GM19395 (cell line): ENCODE measurements at regions not wholly inside any gene's neighbourhood (a gene's known extent, or its start where the extent isn't known, plus 50 kb on each side); places are given as distances from the start of the nearest gene placed in this dataset.
A peak's percentile ranks its signal among the peaks of the same experiment; 100 is the strongest.

Source experiments
- ATAC-seq: cut with Tn5 transposase; IDR thresholded peaks from one replicate; pipeline ENCODE4 v1.9.1; 2021; ENCODE audit warnings: mild to moderate bottlenecking, moderate library complexity; ENCODE audit not compliant: unreplicated experiment

- peak; percentile 77 for ATAC-seq
Observed at GRCh38 chr4:112031712-112032328, 113.4 kb upstream of the FAM241A start.

DNA sequence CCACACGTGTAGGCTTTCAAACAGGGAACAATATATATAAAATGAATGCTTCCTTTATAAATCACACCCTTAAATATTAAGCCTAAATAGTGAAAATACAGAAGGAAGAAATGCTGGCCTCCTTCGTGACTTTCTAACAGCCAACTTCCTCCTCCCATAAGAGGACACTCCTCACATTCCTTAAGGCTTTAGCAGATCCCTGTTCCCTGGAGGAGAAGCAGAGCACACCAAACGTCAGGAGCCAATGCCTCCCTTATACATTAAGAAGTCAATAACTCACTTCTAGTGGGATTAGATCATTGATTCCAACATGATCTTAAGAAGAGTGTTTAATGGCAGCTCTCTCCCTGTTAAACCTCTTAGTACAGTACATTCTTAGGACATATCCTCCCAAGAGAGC is 108.4 kb upstream of the FAM241A start:
- no peak for ATAC-seq

DNA sequence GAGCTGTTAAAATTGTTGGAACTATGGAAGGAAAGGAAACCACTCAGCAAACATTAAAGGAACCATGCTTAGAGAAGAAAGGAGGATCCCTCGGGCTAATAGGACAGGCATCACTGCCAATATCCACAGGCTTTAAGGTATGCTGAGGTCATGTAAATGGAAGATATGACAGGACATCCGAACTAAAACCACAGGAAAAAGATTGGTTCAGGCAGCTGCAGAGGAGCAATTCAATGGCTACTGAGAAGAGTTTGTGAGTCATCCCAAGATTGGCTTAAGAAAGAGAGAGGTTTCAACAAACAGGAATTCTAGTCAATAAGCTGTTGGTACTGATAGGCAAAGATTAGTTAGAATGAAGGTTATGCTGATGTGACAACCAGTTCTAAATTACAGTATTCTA is 106.4 kb upstream of the FAM241A start:
- ATAC-seq, result no peak

GRCh38 chr4:112049119-112049518 is 96.1 kb upstream of the FAM241A start:
- peak; percentile 94 for ATAC-seq

- no peak for ATAC-seq
Observed at GRCh38 chr4:112053825-112054350, 91.4 kb upstream of the FAM241A start.

DNA sequence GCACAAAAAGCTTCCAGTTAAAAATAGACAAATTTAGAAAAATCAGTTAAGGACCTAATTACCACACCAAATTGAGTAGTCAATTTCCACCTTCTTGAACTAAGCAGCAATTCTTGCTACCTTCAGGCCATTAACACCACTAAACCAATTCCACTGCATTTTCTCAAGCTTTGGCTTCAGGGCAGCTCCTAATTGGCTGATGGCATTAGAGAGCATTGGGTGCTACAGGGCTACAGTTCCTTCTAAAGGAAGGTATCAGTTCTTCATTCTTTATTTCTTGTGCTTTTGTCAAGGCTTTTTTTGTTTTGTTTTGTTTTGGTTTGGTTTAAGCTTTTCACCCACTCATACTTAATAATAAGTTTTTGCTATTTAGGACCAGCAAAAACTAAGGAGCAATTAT is 90.2 kb upstream of the FAM241A start:
- ATAC-seq, result peak; percentile 77

GRCh38 chr4:112057470-112057869 is 87.8 kb upstream of the FAM241A start:
- no peak for ATAC-seq

- ATAC-seq, result no peak
Observed at GRCh38 chr4:112058433-112058832, 86.8 kb upstream of the FAM241A start.

GRCh38 chr4:112060212-112060611 is 85.0 kb upstream of the FAM241A start:
- ATAC-seq, result no peak

- ATAC-seq, result no peak
Observed at GRCh38 chr4:112061207-112061817, 83.9 kb upstream of the FAM241A start.

DNA sequence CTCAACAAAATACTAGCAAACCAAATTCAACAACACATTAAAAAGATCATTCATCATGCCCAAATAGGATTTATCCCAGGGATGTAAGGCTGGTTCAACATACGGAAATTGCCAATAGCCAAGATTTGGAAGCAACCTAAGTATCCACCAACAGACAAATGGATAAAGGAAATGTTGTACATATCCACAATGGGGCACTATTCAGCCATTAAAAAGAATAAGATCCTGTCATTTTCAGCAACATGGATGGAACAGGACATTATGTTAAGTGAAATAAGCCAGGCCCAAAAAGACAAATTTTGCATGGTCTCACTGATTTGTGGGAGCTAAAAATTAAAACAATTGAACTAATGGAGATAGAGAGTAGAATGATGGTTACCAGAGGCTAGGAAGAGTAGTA is 82.0 kb upstream of the FAM241A start:
- no peak for ATAC-seq

DNA sequence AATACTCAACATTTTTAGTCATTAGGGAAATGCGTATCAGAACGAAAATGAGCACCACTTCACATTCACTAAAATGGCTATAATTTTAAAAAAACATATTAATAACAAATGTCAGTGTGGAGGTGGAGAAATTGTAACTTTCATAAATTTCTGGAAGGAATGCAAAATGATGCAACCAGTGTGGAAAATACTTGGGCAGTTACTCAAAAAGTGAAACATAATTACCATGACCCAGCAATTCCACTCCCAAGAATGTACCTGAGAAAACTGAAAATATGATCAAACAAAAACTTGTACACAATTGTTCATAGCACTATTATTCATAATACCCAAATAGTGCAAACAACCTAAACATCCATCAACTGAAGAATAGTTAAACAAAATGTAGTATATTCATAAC is 76.1 kb upstream of the FAM241A start:
- no peak for ATAC-seq

DNA sequence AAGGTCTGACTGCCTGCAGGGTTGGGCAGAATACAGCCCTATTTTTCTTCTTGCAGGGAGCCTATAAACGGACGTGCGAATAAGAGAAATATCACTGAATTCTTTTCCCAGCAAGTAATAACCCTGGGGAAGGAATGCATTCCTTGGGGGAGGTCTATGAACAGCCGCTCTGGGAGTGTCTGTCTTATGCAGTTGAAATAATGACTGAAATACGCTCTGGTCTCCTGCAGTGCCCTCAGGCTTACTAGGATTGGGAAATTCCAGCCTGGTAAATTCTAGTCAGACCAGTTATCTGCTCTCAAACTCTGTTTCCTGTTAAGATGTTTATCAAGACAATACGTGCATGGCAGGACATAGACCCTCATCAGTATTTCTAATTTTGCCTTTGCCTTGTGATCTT is 72.1 kb upstream of the FAM241A start:
- ATAC-seq, result no peak

GRCh38 chr4:112075129-112075753 is 70.0 kb upstream of the FAM241A start:
- peak; percentile 88 for ATAC-seq

DNA sequence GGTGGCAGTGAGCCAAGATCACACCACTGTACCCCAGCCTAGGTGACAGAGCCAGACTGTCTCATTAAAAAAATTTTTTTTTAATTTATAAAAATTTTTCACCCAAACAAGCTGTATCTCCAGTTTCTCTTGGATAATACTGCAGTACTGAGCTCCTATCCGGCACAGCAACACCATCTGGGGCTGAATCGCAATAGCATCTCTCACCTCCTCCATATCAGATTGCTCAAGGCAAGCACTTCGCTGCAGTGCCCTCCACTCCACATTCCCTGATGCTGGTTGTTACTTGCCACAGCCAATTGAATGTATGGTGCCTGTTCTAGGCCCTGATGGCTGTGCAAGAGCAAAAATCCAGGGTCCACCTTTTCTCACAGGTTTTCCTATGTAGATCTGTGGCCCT is 69.3 kb upstream of the FAM241A start:
- no peak for ATAC-seq

DNA sequence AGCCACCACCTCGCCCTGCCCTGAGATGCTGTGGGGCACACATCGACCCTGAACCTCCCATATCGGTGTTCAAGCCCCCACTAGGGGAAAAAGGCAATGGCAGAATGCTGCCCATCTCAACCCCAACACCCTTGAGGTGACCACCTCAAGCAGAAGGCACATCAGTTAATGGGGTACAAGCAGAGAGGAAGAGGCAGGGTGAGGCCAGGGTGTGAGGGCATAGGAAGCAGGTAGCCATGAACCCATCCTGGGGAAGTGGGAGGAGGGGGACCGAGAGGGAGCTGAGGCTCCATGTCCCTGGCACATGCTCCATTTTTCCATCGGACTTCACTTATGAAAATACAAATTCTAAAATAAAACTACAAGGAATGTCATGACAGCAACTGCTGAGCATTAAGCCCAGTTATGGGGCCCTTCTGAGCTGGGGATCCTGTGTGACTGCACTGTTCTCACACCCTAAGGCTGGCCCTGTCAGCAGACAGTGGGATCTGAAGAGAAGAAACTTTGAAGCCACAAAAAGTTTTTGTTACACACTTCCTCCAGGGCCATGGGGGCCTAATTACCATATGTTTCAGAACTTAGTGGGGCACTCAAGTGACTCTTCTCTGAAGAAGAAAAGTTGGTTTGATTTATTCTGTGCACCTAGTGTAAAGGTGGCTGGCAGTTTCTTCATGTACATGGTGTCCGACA is 68.2 kb upstream of the FAM241A start:
- no peak for ATAC-seq

DNA sequence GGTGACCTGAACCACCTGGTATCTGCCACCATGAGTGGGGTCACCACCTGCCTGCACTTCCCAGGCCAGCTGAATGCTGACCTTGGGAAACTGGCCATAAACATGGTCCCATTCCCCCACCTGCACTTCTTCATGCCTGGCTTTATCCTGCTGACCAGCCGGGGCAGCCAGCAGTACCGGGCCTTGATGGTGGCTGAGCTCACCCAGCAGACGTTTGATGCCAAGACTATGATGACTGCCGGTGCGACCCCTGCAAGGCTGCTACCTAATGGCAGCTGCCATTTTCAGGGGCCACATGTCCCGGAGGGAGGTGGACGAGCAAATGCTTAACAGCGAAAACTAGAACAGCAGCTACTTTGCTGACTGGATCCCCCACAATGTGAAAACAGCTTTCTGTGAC is 67.5 kb upstream of the FAM241A start:
- no peak for ATAC-seq

DNA sequence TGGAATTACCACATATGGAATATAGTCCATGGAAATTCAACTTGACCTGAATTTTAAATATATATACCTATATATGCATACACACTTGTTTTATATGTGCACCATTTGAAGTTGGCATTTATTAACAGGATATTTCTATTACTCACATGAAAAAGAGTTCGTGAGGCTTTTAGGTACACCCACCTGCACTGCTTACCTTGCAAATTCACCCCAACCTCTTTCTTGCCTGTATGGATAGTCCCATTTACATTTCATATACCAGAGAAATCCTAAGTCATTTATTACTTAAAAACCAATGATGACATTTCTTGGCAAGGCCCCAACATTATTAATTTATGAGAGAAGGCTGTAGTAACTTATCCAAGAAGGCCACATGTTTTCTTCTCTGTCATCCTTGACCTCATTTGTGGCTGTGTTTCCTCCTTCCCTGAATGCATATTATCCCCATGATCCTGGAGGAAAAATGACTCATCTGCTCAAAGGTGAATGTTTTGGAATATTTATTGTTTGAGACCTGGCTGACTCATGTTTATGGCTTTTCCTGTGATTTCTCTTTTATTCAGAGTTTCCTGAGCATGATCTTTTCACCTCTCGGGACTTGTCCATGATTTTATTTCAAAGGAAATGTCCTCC is 62.2 kb upstream of the FAM241A start:
- ATAC-seq, result no peak

DNA sequence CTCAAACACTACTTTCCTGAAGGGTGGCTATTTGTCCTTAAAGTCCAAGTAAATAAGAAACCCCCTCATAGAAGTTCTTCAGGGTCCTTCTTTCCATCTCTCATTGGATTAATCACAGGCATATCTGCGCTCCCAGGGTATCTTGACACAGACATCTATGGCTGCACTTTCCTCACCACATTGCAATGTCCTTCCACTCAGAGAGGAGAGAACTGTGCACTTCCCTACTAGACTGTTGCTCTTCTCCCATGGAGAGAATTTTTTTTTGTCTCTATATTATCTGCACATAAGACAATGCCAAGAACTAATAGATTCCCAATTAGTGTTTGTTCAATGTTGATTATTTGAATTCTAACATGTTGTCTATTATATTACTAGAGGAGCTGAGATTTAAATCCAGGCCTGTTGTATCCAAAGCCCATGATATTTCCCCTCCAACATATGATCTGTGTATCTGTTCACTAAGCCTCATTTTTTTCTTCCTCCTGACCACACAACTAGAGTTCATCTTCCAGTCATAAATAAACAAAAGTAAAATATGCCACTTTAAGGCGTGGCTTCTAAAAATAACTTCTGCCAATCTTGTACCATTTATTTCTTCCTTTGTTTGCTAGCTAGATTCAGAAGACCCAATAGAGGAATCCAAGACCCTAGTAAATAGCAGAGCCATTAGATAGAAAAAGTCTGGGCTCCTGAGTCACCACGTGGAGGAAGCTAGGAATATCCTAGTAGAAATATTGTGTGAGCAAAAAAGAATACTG is 61.5 kb upstream of the FAM241A start:
- no peak for ATAC-seq
